ENCODE measurements at regions not wholly inside any gene's neighbourhood (a gene's known extent, or its start where the extent isn't known, plus 50 kb on each side); places are given as distances from the start of the nearest gene placed in this dataset.

DNA sequence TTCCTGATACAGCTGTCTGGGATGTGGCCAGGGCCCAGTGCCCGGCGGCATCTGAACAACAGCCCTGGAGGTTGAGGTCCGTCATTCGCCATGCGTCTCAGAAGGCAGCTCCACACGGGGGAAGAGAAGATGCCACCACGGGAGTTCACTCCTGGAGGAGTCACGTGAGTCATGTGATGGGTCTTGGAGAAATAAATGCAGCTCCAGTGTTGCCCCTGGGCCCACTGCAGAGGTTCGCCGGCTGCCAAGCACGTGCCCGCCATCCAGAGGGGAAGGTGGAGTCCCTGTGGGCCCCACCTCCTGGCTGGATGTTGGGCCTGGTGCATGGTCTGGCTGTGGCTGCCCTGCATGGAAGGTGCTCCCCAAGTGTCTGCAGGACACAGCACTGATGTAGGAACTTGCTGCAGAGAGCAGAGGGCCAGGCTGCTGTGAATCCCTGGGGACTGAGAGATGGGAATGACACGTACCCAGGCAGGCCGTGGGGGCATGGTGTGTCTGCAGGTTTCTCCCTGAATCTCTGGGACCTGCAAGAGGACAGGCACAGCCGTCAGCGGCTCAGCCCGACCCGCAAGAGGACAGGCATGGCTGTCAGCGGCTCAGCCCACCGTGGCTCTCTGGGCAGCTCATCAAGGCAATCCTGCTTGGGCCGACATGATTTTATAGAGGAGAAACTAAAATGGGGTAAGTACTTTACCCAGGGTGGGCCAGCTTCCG is 418.3 kb upstream of the IRX4 start:
- no peak overlapping the region for H3K4me3 ChIP-seq (ENCODE audit: low read depth, low read length)
- no peak for DNase-seq (ENCODE audit: low read depth)
- TF ChIP-seq, protein P1, sequence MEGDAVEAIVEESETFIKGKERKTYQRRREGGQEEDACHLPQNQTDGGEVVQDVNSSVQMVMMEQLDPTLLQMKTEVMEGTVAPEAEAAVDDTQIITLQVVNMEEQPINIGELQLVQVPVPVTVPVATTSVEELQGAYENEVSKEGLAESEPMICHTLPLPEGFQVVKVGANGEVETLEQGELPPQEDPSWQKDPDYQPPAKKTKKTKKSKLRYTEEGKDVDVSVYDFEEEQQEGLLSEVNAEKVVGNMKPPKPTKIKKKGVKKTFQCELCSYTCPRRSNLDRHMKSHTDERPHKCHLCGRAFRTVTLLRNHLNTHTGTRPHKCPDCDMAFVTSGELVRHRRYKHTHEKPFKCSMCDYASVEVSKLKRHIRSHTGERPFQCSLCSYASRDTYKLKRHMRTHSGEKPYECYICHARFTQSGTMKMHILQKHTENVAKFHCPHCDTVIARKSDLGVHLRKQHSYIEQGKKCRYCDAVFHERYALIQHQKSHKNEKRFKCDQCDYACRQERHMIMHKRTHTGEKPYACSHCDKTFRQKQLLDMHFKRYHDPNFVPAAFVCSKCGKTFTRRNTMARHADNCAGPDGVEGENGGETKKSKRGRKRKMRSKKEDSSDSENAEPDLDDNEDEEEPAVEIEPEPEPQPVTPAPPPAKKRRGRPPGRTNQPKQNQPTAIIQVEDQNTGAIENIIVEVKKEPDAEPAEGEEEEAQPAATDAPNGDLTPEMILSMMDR (IDR thresholded peaks at IDR 0.05; ENCODE audit: control insufficient read depth, extremely low read depth, insufficient read depth) = no peak

DNA sequence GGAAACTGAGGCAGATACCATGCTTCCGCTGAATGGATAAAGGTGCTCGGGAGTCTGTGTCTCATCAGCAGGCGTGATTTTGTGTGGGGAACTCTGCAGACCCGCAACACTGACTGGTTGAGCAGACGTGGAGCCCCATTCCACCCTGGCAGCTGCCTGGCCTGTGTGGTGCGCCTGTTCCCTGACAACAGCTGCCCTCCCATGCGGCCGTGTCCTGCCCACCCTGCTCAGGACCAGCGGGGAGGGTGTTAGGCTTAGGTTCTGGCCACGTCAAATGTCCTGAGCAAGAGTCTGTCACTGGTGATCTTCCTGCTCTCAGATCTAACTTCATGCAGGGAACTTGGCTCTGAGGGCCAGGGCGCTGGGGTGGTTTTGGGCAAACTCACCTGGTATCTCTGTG is 417.7 kb upstream of the IRX4 start:
- TF ChIP-seq, protein P1 (IDR thresholded peaks at IDR 0.05; ENCODE audit: control insufficient read depth, extremely low read depth, insufficient read depth) = no peak
- no peak for DNase-seq (ENCODE audit: low read depth)
- no peak overlapping the region for H3K4me3 ChIP-seq (ENCODE audit: low read depth, low read length)

DNA sequence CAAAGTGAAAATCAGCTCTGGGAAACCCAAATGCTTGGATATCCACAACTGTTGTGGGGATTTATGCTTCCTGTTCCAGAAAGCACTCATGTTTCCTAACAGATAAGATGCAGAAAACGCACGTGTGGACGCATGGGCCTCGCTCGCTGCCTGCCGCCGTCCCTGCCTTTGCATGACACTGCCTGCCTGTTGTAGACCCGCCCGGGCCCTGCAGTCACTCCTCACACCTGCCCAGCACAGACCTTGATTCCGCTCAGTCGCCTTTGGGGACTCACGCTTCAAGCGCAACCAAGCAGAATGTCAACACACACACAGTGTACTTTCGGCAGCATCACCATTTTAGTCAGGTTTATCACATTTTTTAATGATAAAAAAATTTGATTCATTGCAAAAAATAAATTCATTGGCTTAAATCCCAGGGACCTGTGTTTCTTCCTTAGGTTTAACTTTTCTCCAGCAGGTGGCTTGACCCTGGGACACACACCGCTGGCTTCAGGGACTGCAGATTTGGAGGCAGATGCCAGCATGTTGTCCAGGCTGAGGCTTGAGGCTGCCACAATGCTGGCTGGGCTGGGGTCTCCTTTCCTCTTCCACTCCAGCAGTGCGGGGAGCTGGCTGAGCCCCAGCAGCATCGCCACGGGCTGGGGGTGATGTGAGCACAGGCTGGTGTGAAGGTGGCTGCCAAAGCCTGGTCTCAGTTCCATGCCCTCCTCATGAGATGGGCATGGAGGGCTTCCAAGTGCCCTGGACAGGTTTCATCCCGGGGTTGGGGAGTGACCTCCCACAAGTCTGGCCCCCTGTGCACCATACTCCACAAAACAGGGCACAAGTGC is 416.9 kb upstream of the IRX4 start:
- TF ChIP-seq, protein P1 (IDR thresholded peaks at IDR 0.05; ENCODE audit: control insufficient read depth, extremely low read depth, insufficient read depth) = no peak
- DNase-seq (ENCODE audit: low read depth) = no peak
- no peak overlapping the region for H3K4me3 ChIP-seq (ENCODE audit: low read depth, low read length)

DNA sequence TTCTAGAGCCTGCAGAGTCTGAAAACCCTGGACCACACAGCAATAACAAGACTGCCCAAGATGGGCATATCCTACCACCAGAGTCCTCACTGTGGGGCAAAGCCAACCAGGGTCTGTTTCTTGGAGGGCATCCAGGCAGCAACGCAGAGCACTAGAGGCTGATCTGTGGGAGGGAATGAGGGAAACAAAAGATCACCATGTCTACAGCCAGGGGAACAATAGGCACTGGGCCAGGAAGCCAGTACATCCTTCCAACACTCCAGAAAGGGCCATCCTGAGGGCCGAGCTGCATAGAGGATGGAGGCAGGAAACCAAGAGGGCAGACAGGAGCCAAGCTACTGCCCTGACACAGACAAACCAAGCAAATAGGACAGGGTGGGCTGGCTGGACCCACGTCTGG is 416.1 kb upstream of the IRX4 start:
- no peak for DNase-seq (ENCODE audit: low read depth)
- TF ChIP-seq, protein P1 (IDR thresholded peaks at IDR 0.05; ENCODE audit: control insufficient read depth, extremely low read depth, insufficient read depth) = no peak
- H3K4me3 ChIP-seq (ENCODE audit: low read depth, low read length) = no peak overlapping the region

DNA sequence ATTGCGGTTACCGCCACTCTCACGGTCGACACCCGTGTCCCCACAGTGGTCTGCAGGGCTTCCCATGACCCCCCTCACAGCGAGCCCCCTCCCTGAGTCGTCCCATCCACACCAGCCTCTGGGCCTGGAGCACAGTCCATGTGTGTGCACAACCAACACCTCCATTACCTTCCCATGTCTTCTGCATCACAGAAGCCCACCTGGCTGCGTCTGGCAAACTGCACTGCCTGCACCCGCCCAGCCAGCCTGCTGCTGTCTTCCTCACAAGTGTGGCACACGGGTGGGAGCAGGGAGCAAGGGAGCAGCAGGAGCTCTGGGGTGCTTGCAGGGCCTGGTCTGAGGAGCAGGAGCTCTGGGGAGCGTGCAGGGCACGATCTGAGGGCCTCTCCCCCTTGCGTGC is 415.3 kb upstream of the IRX4 start:
- TF ChIP-seq, protein P1 (IDR thresholded peaks at IDR 0.05; ENCODE audit: control insufficient read depth, extremely low read depth, insufficient read depth) = no peak
- H3K4me3 ChIP-seq (ENCODE audit: low read depth, low read length) = no peak overlapping the region
- DNase-seq (ENCODE audit: low read depth) = no peak

DNA sequence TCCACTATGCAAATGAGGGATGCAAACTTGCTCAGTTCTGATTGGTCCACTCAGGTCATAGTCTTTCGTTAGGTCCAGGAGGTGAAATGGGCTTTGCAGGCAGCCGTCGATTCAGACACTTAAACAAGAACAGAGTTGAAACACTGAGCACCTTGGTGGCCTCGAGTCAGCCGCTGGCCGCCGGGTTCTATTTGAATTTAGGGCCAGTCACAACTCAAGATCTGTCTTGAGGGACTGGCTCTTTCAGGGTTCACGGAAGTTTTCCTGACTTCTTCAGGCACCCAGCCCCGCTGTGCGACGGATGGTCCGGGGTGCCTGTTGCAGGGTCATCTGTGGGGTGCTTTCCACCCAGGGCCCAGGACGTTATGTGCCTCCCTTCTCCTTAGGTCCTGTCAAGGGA is 412.8 kb upstream of the IRX4 start:
- TF ChIP-seq, protein P1 (IDR thresholded peaks at IDR 0.05; ENCODE audit: control insufficient read depth, extremely low read depth, insufficient read depth) = no peak
- no peak for DNase-seq (ENCODE audit: low read depth)
- no peak overlapping the region for H3K4me3 ChIP-seq (ENCODE audit: low read depth, low read length)
